ENCODE measurements at regions not wholly inside any gene's neighbourhood (a gene's known extent, or its start where the extent isn't known, plus 50 kb on each side); places are given as distances from the start of the nearest gene placed in this dataset.

GRCh38 chr2:120560330-120560729 is 175.3 kb upstream of the GLI2 start:
- TF ChIP-seq CTCF (IDR thresholded peaks at IDR 0.05; ENCODE audit: insufficient read depth, low read depth, low read length, missing control alignments) = no peak
- no peak for DNase-seq (ENCODE audit: low read depth)
- H3K4me3 ChIP-seq (ENCODE audit: low read length) = no peak overlapping the region

DNA sequence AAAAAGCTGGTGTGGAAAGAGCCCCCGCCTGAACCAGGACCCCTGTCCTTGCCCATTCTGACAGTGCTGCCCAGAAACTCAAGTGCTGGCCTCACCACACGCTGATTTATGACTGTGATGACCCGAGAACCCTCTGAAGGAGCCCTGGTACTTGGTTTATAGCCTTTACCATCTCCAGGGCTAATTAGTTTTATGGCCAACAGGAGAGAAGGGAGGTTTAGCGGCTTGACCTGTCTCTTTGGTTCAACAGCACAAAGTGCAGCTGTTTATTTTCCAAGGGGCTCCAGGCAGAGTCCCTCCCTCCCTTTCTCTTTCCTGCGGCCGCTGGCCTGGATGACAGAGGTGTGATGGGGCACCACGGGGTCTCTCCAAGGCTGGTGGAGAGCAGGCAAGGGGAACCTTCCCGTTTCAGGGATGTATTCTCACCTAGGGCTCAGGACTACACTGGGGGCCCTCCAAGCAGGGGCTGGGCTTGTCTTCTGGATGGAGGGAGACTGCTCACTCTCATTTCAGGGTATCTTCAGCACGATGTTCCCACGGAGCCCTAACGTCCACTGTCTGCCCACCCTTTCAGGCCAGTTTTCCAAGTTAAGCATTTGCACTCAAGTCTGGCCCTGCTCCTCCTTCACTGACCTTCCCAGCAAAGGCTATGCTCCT is 174.2 kb upstream of the GLI2 start:
- DNase-seq (ENCODE audit: low read depth) = no peak
- no peak overlapping the region for H3K4me3 ChIP-seq (ENCODE audit: low read length)
- TF ChIP-seq CTCF (IDR thresholded peaks at IDR 0.05; ENCODE audit: insufficient read depth, low read depth, low read length, missing control alignments) = no peak

- no peak for TF ChIP-seq CTCF (IDR thresholded peaks at IDR 0.05; ENCODE audit: insufficient read depth, low read depth, low read length, missing control alignments)
These were observed 173.3 kb upstream of the GLI2 start for GRCh38 chr2:120562218-120563005.

DNA sequence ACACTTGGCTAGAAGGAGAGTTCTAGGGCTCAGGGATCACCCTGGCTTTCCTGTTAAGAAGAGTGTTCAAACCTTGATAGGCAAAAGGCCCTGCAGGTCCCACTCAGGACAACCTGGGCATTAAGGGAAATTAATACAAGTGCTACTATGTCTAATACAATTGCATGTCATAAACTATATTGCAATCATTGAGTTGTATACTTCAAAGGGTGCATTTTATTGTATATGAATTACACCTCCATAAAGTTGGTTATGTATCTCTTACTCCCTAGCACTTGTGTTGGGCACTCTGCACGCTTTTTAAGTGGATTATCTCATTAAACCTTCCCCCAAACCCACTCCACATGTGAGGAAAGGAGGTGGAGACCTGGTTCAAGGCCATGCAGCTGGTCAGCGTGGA is 172.1 kb upstream of the GLI2 start:
- no peak for TF ChIP-seq CTCF (IDR thresholded peaks at IDR 0.05; ENCODE audit: insufficient read depth, low read depth, low read length, missing control alignments)
- no peak overlapping the region for H3K4me3 ChIP-seq (ENCODE audit: low read length)
- DNase-seq (ENCODE audit: low read depth) = no peak

More at GRCh38 chr2:120562218-120563005, 173.3 kb upstream of the GLI2 start:
- DNase-seq (ENCODE audit: low read depth) = no peak
- no peak overlapping the region for H3K4me3 ChIP-seq (ENCODE audit: low read length)

- TF ChIP-seq CTCF (IDR thresholded peaks at IDR 0.05; ENCODE audit: insufficient read depth, low read depth, low read length, missing control alignments) = no peak
- no peak overlapping the region for H3K4me3 ChIP-seq (ENCODE audit: low read length)
- DNase-seq (ENCODE audit: low read depth) = peak; percentile 43
These were observed 171.2 kb upstream of the GLI2 start for GRCh38 chr2:120564213-120565094.

DNA sequence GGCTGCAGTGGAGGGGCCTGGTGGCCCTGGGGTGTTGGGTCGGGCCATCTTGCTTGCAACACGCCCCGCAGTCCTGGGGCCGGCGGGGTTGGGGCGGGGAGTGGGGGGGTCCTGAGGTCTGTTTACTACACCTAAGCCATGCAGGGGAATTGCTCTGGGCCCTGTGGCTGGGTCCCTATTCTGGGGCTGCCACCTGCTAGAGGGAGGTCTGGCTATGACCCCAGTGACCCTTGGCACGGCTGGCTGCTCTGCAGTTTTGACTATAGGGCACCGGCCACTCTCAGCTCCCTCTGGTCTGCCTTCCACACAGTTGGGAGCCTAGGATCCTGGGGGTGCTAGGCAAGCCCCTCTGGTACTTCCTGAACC is 170.6 kb upstream of the GLI2 start:
- DNase-seq (ENCODE audit: low read depth) = no peak
- TF ChIP-seq CTCF (IDR thresholded peaks at IDR 0.05; ENCODE audit: insufficient read depth, low read depth, low read length, missing control alignments) = no peak
- H3K4me3 ChIP-seq (ENCODE audit: low read length) = no peak overlapping the region
